Mesenchymal stem cell (in vitro differentiated cells and primary cell): ENCODE measurements at regions not wholly inside any gene's neighbourhood (a gene's known extent, or its start where the extent isn't known, plus 50 kb on each side); places are given as distances from the start of the nearest gene placed in this dataset.

Source experiments
- DNase-seq: peaks from one replicate; pipeline ENCODE4 v3.0.0-alpha.2; 2013
- H2AFZ ChIP-seq: one replicate; pipeline ENCODE4 v1.6.1; 2013; ENCODE audit warnings: low read depth, mild to moderate bottlenecking, control low read depth, inconsistent platforms, low read length, moderate library complexity
- H2AK5ac ChIP-seq: 2 replicates; pipeline ENCODE4 v1.6.1; 2013; ENCODE audit warnings: low read length, moderate library complexity, mild to moderate bottlenecking, inconsistent platforms; ENCODE audit not compliant: severe bottlenecking
- H2BK120ac ChIP-seq: one replicate; pipeline ENCODE4 v1.6.1; 2013; ENCODE audit warnings: low read depth, mild to moderate bottlenecking, inconsistent platforms, low read length, moderate library complexity
- H2BK12ac ChIP-seq, 2 experiments: one replicate each; pipeline ENCODE4 v1.6.1; 2013; ENCODE audit warnings: inconsistent platforms in 2 of 2, low read length in 2 of 2, mild to moderate bottlenecking in 2 of 2, moderate library complexity in 2 of 2, control low read depth in 1 of 2
- H2BK15ac ChIP-seq: one replicate; pipeline ENCODE4 v1.6.1; 2013; ENCODE audit warnings: mild to moderate bottlenecking, low read depth, inconsistent platforms; ENCODE audit not compliant: poor library complexity, severe bottlenecking
- H2BK5ac ChIP-seq: 2 replicates; pipeline ENCODE4 v1.6.1; 2013; ENCODE audit warnings: low read depth, mild to moderate bottlenecking, low read length, control low read depth, inconsistent platforms; ENCODE audit not compliant: poor library complexity, severe bottlenecking
- H3K14ac ChIP-seq, 2 experiments: one replicate each; pipeline ENCODE4 v1.6.1; 2013; ENCODE audit warnings: inconsistent platforms in 2 of 2, low read length in 2 of 2, control low read depth in 1 of 2, mild to moderate bottlenecking in 1 of 2, moderate library complexity in 1 of 2
- H3K18ac ChIP-seq, 2 experiments: one replicate each; pipeline ENCODE4 v1.6.1; 2013; ENCODE audit warnings: inconsistent platforms in 2 of 2, low read length in 2 of 2, control low read depth in 1 of 2, low read depth in 1 of 2, mild to moderate bottlenecking in 1 of 2
- H3K23ac ChIP-seq, 2 experiments: one replicate each; pipeline ENCODE4 v1.6.1; 2013; ENCODE audit warnings: inconsistent platforms in 2 of 2, low read length in 2 of 2, mild to moderate bottlenecking in 2 of 2, moderate library complexity in 2 of 2, control low read depth in 1 of 2
- H3K27ac ChIP-seq: 2 replicates; pipeline ENCODE4 v1.5.1; 2013; ENCODE audit warnings: mild to moderate bottlenecking, moderate library complexity, low read length, control low read depth, inconsistent platforms; ENCODE audit not compliant: poor library complexity, severe bottlenecking
- H3K27me3 ChIP-seq, 2 experiments: 2 replicates each; pipeline versions ENCODE4 v1.6.1 to v1.7.0; 2013; ENCODE audit warnings: low read length in 2 of 2, mild to moderate bottlenecking in 2 of 2, moderate library complexity in 2 of 2, control low read depth in 1 of 2, inconsistent platforms in 1 of 2; ENCODE audit not compliant: control insufficient read depth in 1 of 2, insufficient read depth in 1 of 2
- H3K36me3 ChIP-seq, 2 experiments: 2 replicates each; pipeline versions ENCODE4 v1.6.1 to v1.7.0; 2013; ENCODE audit warnings: low read length in 2 of 2, control low read depth in 1 of 2, inconsistent platforms in 1 of 2, low read depth in 1 of 2, mild to moderate bottlenecking in 1 of 2; ENCODE audit not compliant: insufficient read depth in 2 of 2, control insufficient read depth in 1 of 2
- H3K4ac ChIP-seq, 2 experiments: one replicate each; pipeline ENCODE4 v1.6.1; 2013; ENCODE audit warnings: inconsistent platforms in 2 of 2, low read length in 2 of 2, mild to moderate bottlenecking in 2 of 2, moderate library complexity in 2 of 2, control low read depth in 1 of 2, low read depth in 1 of 2
- H3K4me1 ChIP-seq: 2 replicates; pipeline ENCODE4 v1.6.1; 2013; ENCODE audit warnings: low read depth, low read length, control low read depth; ENCODE audit not compliant: control insufficient read depth, insufficient read depth
- H3K4me2 ChIP-seq: 2 replicates; pipeline ENCODE4 v1.6.1; 2013; ENCODE audit warnings: low read length, mild to moderate bottlenecking, inconsistent platforms; ENCODE audit not compliant: poor library complexity, severe bottlenecking
- H3K4me3 ChIP-seq, 2 experiments: 2 replicates each; pipeline versions ENCODE4 v1.5.1 to v1.7.0; 2013; ENCODE audit warnings: low read length in 2 of 2, mild to moderate bottlenecking in 2 of 2, control low read depth in 1 of 2, low read depth in 1 of 2; ENCODE audit not compliant: insufficient read depth in 1 of 2
- H3K79me1 ChIP-seq: replicated peaks from 2 replicates; pipeline ENCODE4 v1.6.1; 2013; ENCODE audit warnings: mild to moderate bottlenecking, control low read depth, low read length, inconsistent platforms; ENCODE audit not compliant: poor library complexity, severe bottlenecking
- H3K9ac ChIP-seq: 2 replicates; pipeline ENCODE4 v1.7.0; 2013; ENCODE audit warnings: mild to moderate bottlenecking, low read length, moderate library complexity
- H3K9me3 ChIP-seq: 2 replicates; pipeline ENCODE4 v1.7.0; 2013; ENCODE audit warnings: mild to moderate bottlenecking, low read length; ENCODE audit not compliant: control insufficient read depth
- H4K8ac ChIP-seq: one replicate; pipeline ENCODE4 v1.6.1; 2013; ENCODE audit warnings: inconsistent platforms, mild to moderate bottlenecking, low read length, moderate library complexity
- H4K91ac ChIP-seq: one replicate; pipeline ENCODE4 v1.6.1; 2013; ENCODE audit warnings: mild to moderate bottlenecking, low read length, inconsistent platforms
- WGBS: methylation state at CpG from one replicate; pipeline ENCODE4 v1.1.7; 2013; ENCODE audit warnings: mixed read lengths; 5-methylcytosine and 5-hydroxymethylcytosine counted together

DNA sequence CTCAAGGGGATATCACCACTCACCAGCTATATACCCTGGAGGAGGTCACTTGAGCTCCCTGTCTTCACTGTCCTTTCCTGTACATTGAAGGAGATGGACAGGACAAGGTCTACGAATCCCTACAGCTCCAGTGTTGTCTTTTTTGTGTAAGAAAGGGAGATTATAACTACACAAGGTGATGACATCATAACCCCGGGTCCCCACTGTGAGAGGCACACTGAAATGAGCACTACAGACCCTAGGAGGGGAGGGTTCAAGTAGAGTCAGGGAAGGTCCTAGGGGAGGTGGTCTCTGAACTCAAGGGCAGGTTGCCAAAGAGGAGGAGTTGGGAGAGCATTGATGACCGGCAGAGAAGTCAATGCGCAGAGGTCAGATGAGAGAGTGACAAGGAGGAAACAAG is 108.3 kb upstream of the SLC14A2 start:
- Histone ChIP-seq H3K27me3 (peaks cover 8 to 67% of the 10 kb centered on the region in 2 experiments), H2BK120ac (no peak overlapping the region), H3K9ac (no peak overlapping the region), H4K91ac (no peak overlapping the region), H4K8ac (no peak overlapping the region), H3K4me2 (no peak overlapping the region), H3K79me1 (no peaks in the 10 kb centered on the region), H3K23ac (no peak overlapping the region), H3K4me1 (no peaks in the 10 kb centered on the region), H2BK5ac (no peak overlapping the region), H2BK15ac (no peak overlapping the region), H3K14ac (no peak overlapping the region), H2BK12ac (no peak overlapping the region), H3K18ac (no peak overlapping the region), H2AFZ (no peak overlapping the region), H3K9me3 (peaks cover 16% of the 10 kb centered on the region), H3K4ac (no peak overlapping the region), H3K36me3 (no peaks in the 10 kb centered on the region), H2AK5ac (no peak overlapping the region), H3K4me3 (no peak overlapping the region), H3K27ac (no peak overlapping the region)
- DNase-seq: no peak
- 88% methylated on average over 4 of the region's 4 CpGs for WGBS

DNA sequence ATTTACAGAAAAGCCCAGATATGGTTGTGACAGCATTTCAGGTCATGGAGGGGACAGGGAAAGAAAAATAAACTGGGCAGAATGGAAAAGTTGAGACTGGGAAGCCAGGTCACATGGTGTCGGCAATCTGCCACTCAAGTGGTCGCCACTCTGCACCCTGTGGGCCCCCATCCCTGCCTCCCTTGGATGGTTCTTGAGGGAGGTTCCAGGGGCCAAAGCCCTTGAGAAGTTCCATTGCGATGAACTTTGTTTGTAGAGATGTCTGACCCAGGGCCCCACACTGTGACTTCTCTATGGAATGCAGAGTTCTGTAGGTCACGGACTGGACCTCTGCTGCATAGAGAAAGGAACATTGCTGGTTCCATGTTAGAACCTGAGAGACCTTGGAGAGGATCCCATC is 105.7 kb upstream of the SLC14A2 start:
- 67% methylated on average over 4 of the region's 4 CpGs for WGBS
- H3K79me1 ChIP-seq: no peaks in the 10 kb centered on the region
- no peak overlapping the region for H3K4me3 ChIP-seq
- no peak overlapping the region for H2AK5ac ChIP-seq
- H2BK5ac ChIP-seq: no peak overlapping the region
- no peaks in the 10 kb centered on the region for H3K4me1 ChIP-seq
- no peaks in the 10 kb centered on the region for H3K36me3 ChIP-seq
- H4K91ac ChIP-seq: no peak overlapping the region
- H3K4ac ChIP-seq: no peak overlapping the region
- H3K4me2 ChIP-seq: no peak overlapping the region
- H3K18ac ChIP-seq: no peak overlapping the region
- DNase-seq: no peak
- no peak overlapping the region for H3K14ac ChIP-seq
- peaks cover 10 to 51% of the 10 kb centered on the region in 2 experiments for H3K27me3 ChIP-seq
- H3K27ac ChIP-seq: no peak overlapping the region
- H3K23ac ChIP-seq: no peak overlapping the region
- H2BK120ac ChIP-seq: no peak overlapping the region
- no peak overlapping the region for H2AFZ ChIP-seq
- no peak overlapping the region for H4K8ac ChIP-seq
- no peak overlapping the region for H2BK12ac ChIP-seq
- no peak overlapping the region for H2BK15ac ChIP-seq
- peaks cover 19% of the 10 kb centered on the region for H3K9me3 ChIP-seq
- no peak overlapping the region for H3K9ac ChIP-seq

GRCh38 chr18:45510656-45511055 is 104.6 kb upstream of the SLC14A2 start:
- WGBS: 80% methylated on average over 3 of the region's 3 CpGs
- H3K18ac ChIP-seq: no peak overlapping the region

GRCh38 chr18:45512363-45512953 is 102.8 kb upstream of the SLC14A2 start:
- Histone ChIP-seq H3K14ac (no peak overlapping the region), H2BK12ac (no peak overlapping the region), H3K36me3 (no peaks in the 10 kb centered on the region), H3K9ac (no peak overlapping the region), H3K9me3 (peaks cover 12% of the 10 kb centered on the region), H4K8ac (no peak overlapping the region), H3K27ac (no peak overlapping the region), H2BK120ac (no peak overlapping the region), H2BK15ac (no peak overlapping the region), H3K4me2 (no peak overlapping the region), H3K18ac (no peak overlapping the region), H2AFZ (no peak overlapping the region), H3K27me3 (peaks cover 3 to 25% of the 10 kb centered on the region in 2 experiments), H3K23ac (no peak overlapping the region), H4K91ac (no peak overlapping the region), H3K4ac (no peak overlapping the region), H2BK5ac (no peak overlapping the region), H2AK5ac (no peak overlapping the region), H3K79me1 (no peaks in the 10 kb centered on the region), H3K4me1 (peaks cover 11% of the 10 kb centered on the region), H3K4me3 (no peak overlapping the region)
- 53% methylated on average over 4 of the region's 5 CpGs for WGBS
- no peak for DNase-seq

More at GRCh38 chr18:45510656-45511055, 104.6 kb upstream of the SLC14A2 start:
- Histone ChIP-seq H3K79me1 (no peaks in the 10 kb centered on the region), H2AK5ac (no peak overlapping the region), H2BK5ac (no peak overlapping the region), H2BK12ac (no peak overlapping the region), H3K9me3 (peaks cover 19% of the 10 kb centered on the region), H3K4me2 (no peak overlapping the region), H2BK15ac (no peak overlapping the region), H3K9ac (no peak overlapping the region), H3K4me1 (peaks cover 4% of the 10 kb centered on the region), H3K4ac (no peak overlapping the region), H2AFZ (no peak overlapping the region), H4K91ac (no peak overlapping the region), H4K8ac (no peak overlapping the region), H3K27ac (no peak overlapping the region), H3K23ac (no peak overlapping the region), H3K36me3 (no peaks in the 10 kb centered on the region), H3K14ac (no peak overlapping the region), H2BK120ac (no peak overlapping the region), H3K4me3 (no peak overlapping the region), H3K27me3 (peaks cover 10 to 43% of the 10 kb centered on the region in 2 experiments)
- no peak for DNase-seq
